HepG2 (cell line): ENCODE measurements at regions not wholly inside any gene's neighbourhood (a gene's known extent, or its start where the extent isn't known, plus 50 kb on each side); places are given as distances from the start of the nearest gene placed in this dataset.

ENCODE experiments used
- ATAC-seq: fragments of 200-7000 bp; cut with Tn5 transposase; 3 replicates; pipeline ENCODE4 v1.9.1; 2020; ENCODE audit warnings: mild to moderate bottlenecking, moderate library complexity
- BruUV-seq: library from RNA; stranded (reverse); fragments of 400-500 nt; replicated peaks from 2 replicates; lab custom pipeline; 2021; lab: Mats Ljungman, UMichigan
- CTCF ChIA-PET: fragments of 300-600 bp; formaldehyde crosslinking; extraction: SDS; loops from one replicate; lab custom pipeline; 2021; ENCODE audit warnings: low total read pairs, inconsistent platforms, low intra/inter-chr PET ratio; lab: Yijun Ruan, JAX
- POLR2A ChIA-PET: fragments of 350-600 bp; sonication (Branson Sonifier 250); formaldehyde crosslinking; loops from one replicate; lab custom pipeline; 2020; ENCODE audit warnings: antibody characterized with exemption, inconsistent platforms; lab: Yijun Ruan, JAX
- DNase-seq: peaks from one replicate; pipeline ENCODE4 v3.0.0-alpha.2; 2015; ENCODE audit warnings: low spot score
- FAIRE-seq: peaks from 3 replicates; lab custom pipeline; 2011; peaks lifted over from hg19 to GRCh38; lab: Jason Lieb, UNC
- H2AFZ ChIP-seq: one replicate; pipeline ENCODE4 v1.6.1; 2011; ENCODE audit warnings: low read length, inconsistent platforms
- H3K27ac ChIP-seq: fragments of 300-600 bp; 3 replicates; pipeline ENCODE4 v1.8.0; 2011; ENCODE audit warnings: mixed run types, mild to moderate bottlenecking, mixed read lengths, low read length, inconsistent platforms; ENCODE audit not compliant: insufficient read depth; ENCODE audit errors: extremely low read length
- H3K27me3 ChIP-seq, 2 experiments: fragments of 200-600 bp in 1 of 2; 2 replicates in 1 of 2; 3 replicates in 1 of 2; pipeline versions ENCODE4 v1.6.0 to v1.8.0; 2011; ENCODE audit warnings: low read length in 2 of 2, mild to moderate bottlenecking in 2 of 2, moderate library complexity in 2 of 2, inconsistent platforms in 1 of 2; ENCODE audit not compliant: insufficient read depth in 2 of 2, control insufficient read depth in 1 of 2
- H3K36me3 ChIP-seq, 2 experiments: fragments of 200-600 bp in 1 of 2; replicated peaks in 1 of 2; 2 replicates in 1 of 2; 3 replicates in 1 of 2; pipeline versions ENCODE4 v1.5.1 to v1.8.0; 2011; ENCODE audit warnings: low read length in 2 of 2, inconsistent platforms in 1 of 2; ENCODE audit not compliant: insufficient read depth in 2 of 2, control insufficient read depth in 1 of 2
- H3K4me1 ChIP-seq: 2 replicates; pipeline ENCODE4 v1.5.1; 2012; ENCODE audit warnings: low read length, inconsistent platforms; ENCODE audit not compliant: insufficient read depth
- H3K4me2 ChIP-seq: 2 replicates; pipeline ENCODE4 v1.6.0; 2011; ENCODE audit warnings: low read depth, low read length, inconsistent platforms
- H3K4me3 ChIP-seq, 3 experiments: fragments of 200-600 bp in 1 of 3; sonication (generic), shearing (Covaris generic) in 1 of 3; replicated peaks in 1 of 3; 2 replicates each; pipeline ENCODE4 v1.5.1; 2011 to 2016; ENCODE audit warnings: low read length in 3 of 3, inconsistent platforms in 2 of 3, low read depth in 2 of 3, mild to moderate bottlenecking in 2 of 3, control low read depth in 1 of 3, mixed read lengths in 1 of 3; ENCODE audit not compliant: insufficient read depth in 1 of 3
- H3K79me2 ChIP-seq: one replicate; pipeline ENCODE4 v1.6.1; 2011; ENCODE audit warnings: low read length, inconsistent platforms; ENCODE audit not compliant: insufficient read depth
- H3K9ac ChIP-seq: 2 replicates; pipeline ENCODE4 v1.6.0; 2011; ENCODE audit warnings: mild to moderate bottlenecking, low read depth, low read length, inconsistent platforms; ENCODE audit not compliant: insufficient read depth
- H3K9me3 ChIP-seq: 2 replicates; pipeline ENCODE4 v1.5.1; 2012; ENCODE audit warnings: mild to moderate bottlenecking, low read length
- H4K20me1 ChIP-seq: 2 replicates; pipeline ENCODE4 v1.6.0; 2011; ENCODE audit warnings: inconsistent platforms, mild to moderate bottlenecking, low read length, moderate library complexity; ENCODE audit not compliant: insufficient read depth
- CBX1 ChIP-seq: IDR thresholded peaks from one replicate; pipeline ENCODE4 v1.6.1; 2016; ENCODE audit warnings: antibody characterized with exemption, low read depth
- FOXA3 ChIP-seq: IDR thresholded peaks from 2 replicates; pipeline ENCODE4 v1.6.1; 2016; ENCODE audit warnings: missing genetic modification reagents, missing compliant biosample characterization
- MED8 ChIP-seq: sonication (generic); formaldehyde crosslinking; IDR thresholded peaks from 2 replicates; pipeline ENCODE4 v1.8.1; 2023; ENCODE audit warnings: mild to moderate bottlenecking, missing genetic modification reagents; ENCODE audit not compliant: insufficient replicate concordance
- PAX8 ChIP-seq: sonication (generic); formaldehyde crosslinking; IDR thresholded peaks from 2 replicates; pipeline ENCODE4 v1.8.0; 2022; ENCODE audit warnings: mild to moderate bottlenecking, missing genetic modification reagents, borderline replicate concordance
- SNAPC4 ChIP-seq: sonication (generic); formaldehyde crosslinking; IDR thresholded peaks from 2 replicates; pipeline ENCODE4 v1.4.0; 2020; ENCODE audit warnings: mild to moderate bottlenecking, missing genetic modification reagents
- TEF ChIP-seq: sonication (generic); formaldehyde crosslinking; IDR thresholded peaks from 2 replicates; pipeline ENCODE4 v1.5.0; 2020; ENCODE audit warnings: missing genetic modification reagents
- THAP8 ChIP-seq: sonication (generic); formaldehyde crosslinking; IDR thresholded peaks from 2 replicates; pipeline ENCODE4 v1.5.1; 2020; ENCODE audit warnings: missing genetic modification reagents, mild to moderate bottlenecking, borderline replicate concordance
- ZNF670 ChIP-seq: sonication (generic); formaldehyde crosslinking; IDR thresholded peaks from 2 replicates; pipeline ENCODE4 v1.8.0; 2022; ENCODE audit warnings: mild to moderate bottlenecking, missing genetic modification reagents, borderline replicate concordance
- WGBS: methylation state at CpG from one replicate; pipeline ENCODE4 v1.1.6; 2017; ENCODE audit warnings: low lambda C conversion rate; 5-methylcytosine and 5-hydroxymethylcytosine counted together
- in situ Hi-C: cut with HindIII; loops from 2 replicates; pipeline ENCODE4 v1.10.0; 2017; ENCODE audit warnings: low pct_unique_long_range_greater_than_20kb; ENCODE audit not compliant: extremely low pct_ligation_motif_present
- intact Hi-C: fragments of 100-400 bp; cut with micrococcal nuclease; formaldehyde crosslinking; loops from one replicate; pipeline ENCODE4 v1.10.0; 2022; ENCODE audit not compliant: unreplicated experiment

- no peak for TF ChIP-seq MED8 (CRISPR knock-in tag)
Observed at GRCh38 chr9:78806492-78807160, 509.7 kb downstream of the PSAT1 start (continued).

GRCh38 chr9:78807286-78807685, 510.4 kb downstream of the PSAT1 start:
- no peaks in the 10 kb centered on the region for H3K27me3 ChIP-seq
- H3K9ac ChIP-seq, result no peak overlapping the region
- no peak overlapping the region for H3K4me3 ChIP-seq
- BruUV-seq, result no TSS peak
- ChIA-PET POLR2A (no interaction called here), CTCF (no interaction called here)
- intact Hi-C loops (no loop called here), in situ Hi-C loops (no loop called here)
- H3K79me2 ChIP-seq, result no peaks in the 10 kb centered on the region
- H3K4me2 ChIP-seq, result no peak overlapping the region
- ATAC-seq, result no peak
- no peaks in the 10 kb centered on the region for H3K4me1 ChIP-seq
- H3K9me3 ChIP-seq, result no peaks in the 10 kb centered on the region
- H4K20me1 ChIP-seq, result no peaks in the 10 kb centered on the region
- no peak overlapping the region for H3K27ac ChIP-seq
- 15% methylated on average over 4 of the region's 4 CpGs for WGBS
- H2AFZ ChIP-seq, result no peak overlapping the region
- no peak for DNase-seq
- no peak for FAIRE-seq
- no peaks in the 10 kb centered on the region for H3K36me3 ChIP-seq
- TF ChIP-seq ZNF670 (CRISPR knock-in tag), result no peak
- no peak for TF ChIP-seq FOXA3 (CRISPR knock-in tag)
- TF ChIP-seq TEF (CRISPR knock-in tag), result no peak
- TF ChIP-seq PAX8 (CRISPR knock-in tag), result no peak
- no peak for TF ChIP-seq CBX1
- no peak for TF ChIP-seq SNAPC4 (CRISPR knock-in tag)
- TF ChIP-seq THAP8 (CRISPR knock-in tag), result no peak
